Retinal pigment epithelial cell (primary cell): ENCODE measurements at regions not wholly inside any gene's neighbourhood (a gene's known extent, or its start where the extent isn't known, plus 50 kb on each side); places are given as distances from the start of the nearest gene placed in this dataset.
A peak's percentile ranks its signal among the peaks of the same experiment; 100 is the strongest.

Experiments
- DNase-seq: peaks from one replicate; pipeline ENCODE4 v3.0.0-alpha.2; 2010; ENCODE audit warnings: low read depth
- H3K4me3 ChIP-seq: 2 replicates; pipeline ENCODE4 v1.5.1; 2011; ENCODE audit warnings: mild to moderate bottlenecking, low read length, control low read depth, moderate library complexity
- TF ChIP-seq, protein P1 (sequence below): conservative IDR thresholded peaks from 2 replicates; pipeline ENCODE4 v1.5.1; 2011; ENCODE audit warnings: low read depth, low read length, control low read depth, inconsistent platforms

GRCh38 chr17:14760719-14761411 lies 460.0 kb downstream of the HS3ST3B1 start:
- DNase-seq = no peak
- no peak overlapping the region for H3K4me3 ChIP-seq
- TF ChIP-seq, protein P1, sequence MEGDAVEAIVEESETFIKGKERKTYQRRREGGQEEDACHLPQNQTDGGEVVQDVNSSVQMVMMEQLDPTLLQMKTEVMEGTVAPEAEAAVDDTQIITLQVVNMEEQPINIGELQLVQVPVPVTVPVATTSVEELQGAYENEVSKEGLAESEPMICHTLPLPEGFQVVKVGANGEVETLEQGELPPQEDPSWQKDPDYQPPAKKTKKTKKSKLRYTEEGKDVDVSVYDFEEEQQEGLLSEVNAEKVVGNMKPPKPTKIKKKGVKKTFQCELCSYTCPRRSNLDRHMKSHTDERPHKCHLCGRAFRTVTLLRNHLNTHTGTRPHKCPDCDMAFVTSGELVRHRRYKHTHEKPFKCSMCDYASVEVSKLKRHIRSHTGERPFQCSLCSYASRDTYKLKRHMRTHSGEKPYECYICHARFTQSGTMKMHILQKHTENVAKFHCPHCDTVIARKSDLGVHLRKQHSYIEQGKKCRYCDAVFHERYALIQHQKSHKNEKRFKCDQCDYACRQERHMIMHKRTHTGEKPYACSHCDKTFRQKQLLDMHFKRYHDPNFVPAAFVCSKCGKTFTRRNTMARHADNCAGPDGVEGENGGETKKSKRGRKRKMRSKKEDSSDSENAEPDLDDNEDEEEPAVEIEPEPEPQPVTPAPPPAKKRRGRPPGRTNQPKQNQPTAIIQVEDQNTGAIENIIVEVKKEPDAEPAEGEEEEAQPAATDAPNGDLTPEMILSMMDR = no peak

- no peak overlapping the region for H3K4me3 ChIP-seq
- peak; percentile 61 for DNase-seq
- TF ChIP-seq, protein P1 = no peak
These were observed 459.3 kb downstream of the HS3ST3B1 start for GRCh38 chr17:14760212-14760611.

- no peak overlapping the region for H3K4me3 ChIP-seq
- no peak for DNase-seq
- TF ChIP-seq, protein P1 = no peak
These were observed 458.4 kb downstream of the HS3ST3B1 start for GRCh38 chr17:14759325-14759724.

- no peak overlapping the region for H3K4me3 ChIP-seq
- DNase-seq = no peak
- TF ChIP-seq, protein P1 = no peak
These were observed 455.6 kb downstream of the HS3ST3B1 start for GRCh38 chr17:14756479-14756878.

DNA sequence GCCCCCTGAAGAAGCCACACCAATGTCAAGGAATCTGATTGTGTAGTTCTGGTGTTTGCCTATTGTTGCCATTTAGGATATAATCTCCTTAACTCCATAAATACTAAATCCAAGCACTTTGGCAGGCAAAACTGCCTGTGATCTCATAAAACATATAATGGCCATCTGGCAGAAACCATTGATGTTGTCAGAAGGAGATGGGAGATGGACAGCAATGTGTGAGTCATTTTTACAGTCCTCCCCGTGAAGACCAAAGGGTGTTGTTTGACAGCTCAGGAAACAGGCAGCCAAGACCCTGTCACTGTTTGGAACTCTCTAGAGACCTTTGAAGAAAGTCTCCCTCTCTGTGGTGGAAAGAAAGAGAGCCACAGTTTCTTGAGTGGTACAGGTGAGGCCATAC lies 454.1 kb downstream of the HS3ST3B1 start:
- H3K4me3 ChIP-seq = no peak overlapping the region
- TF ChIP-seq, protein P1 = no peak
- DNase-seq = no peak

DNA sequence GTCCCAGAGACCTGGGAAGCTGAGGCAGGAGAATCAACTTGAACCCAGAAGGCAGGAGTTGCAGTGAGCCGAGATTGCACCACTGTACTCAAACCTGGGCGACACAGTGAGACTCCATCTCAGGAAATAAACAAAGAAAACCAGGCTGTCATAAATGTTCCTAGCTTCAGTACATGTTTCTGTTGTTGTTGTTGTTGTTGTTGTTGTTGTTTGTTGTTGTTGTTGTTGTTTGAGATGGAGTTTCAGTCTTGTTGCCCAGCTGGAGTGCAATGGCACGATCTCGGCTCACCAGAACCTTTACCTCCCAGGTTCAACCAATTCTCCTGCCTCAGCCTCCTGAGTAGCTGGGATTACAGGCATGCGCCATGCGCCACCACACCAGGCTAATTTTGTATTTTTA lies 452.5 kb downstream of the HS3ST3B1 start:
- no peak overlapping the region for H3K4me3 ChIP-seq
- no peak for DNase-seq
- TF ChIP-seq, protein P1 = no peak

- TF ChIP-seq, protein P1 = no peak
- no peak for DNase-seq
These were observed 451.1 kb downstream of the HS3ST3B1 start for GRCh38 chr17:14752011-14752410.

More at GRCh38 chr17:14752011-14752410, 451.1 kb downstream of the HS3ST3B1 start:
- no peak overlapping the region for H3K4me3 ChIP-seq
